Omental fat pad (tissue), 3 donors: ENCODE measurements at regions not wholly inside any gene's neighbourhood (a gene's known extent, or its start where the extent isn't known, plus 50 kb on each side); places are given as distances from the start of the nearest gene placed in this dataset.

Source experiments
- ATAC-seq: fragments of 150-250 bp; one replicate; pipeline ENCODE4 v1.9.1; 2016; ENCODE audit warnings: mild to moderate bottlenecking, moderate library complexity; ENCODE audit not compliant: low FRiP score
- DNase-seq: peaks from one replicate; pipeline ENCODE4 v3.0.0-alpha.2; 2019; ENCODE audit warnings: low spot score
- TF ChIP-seq, protein P1 (sequence below), 3 donors: fragments of 450-650 bp; IDR thresholded peaks; one replicate each; pipeline ENCODE4 v1.5.1; 2016 to 2017; ENCODE audit warnings: antibody characterized with exemption in 3 of 3, mild to moderate bottlenecking in 3 of 3, moderate library complexity in 2 of 3

DNA sequence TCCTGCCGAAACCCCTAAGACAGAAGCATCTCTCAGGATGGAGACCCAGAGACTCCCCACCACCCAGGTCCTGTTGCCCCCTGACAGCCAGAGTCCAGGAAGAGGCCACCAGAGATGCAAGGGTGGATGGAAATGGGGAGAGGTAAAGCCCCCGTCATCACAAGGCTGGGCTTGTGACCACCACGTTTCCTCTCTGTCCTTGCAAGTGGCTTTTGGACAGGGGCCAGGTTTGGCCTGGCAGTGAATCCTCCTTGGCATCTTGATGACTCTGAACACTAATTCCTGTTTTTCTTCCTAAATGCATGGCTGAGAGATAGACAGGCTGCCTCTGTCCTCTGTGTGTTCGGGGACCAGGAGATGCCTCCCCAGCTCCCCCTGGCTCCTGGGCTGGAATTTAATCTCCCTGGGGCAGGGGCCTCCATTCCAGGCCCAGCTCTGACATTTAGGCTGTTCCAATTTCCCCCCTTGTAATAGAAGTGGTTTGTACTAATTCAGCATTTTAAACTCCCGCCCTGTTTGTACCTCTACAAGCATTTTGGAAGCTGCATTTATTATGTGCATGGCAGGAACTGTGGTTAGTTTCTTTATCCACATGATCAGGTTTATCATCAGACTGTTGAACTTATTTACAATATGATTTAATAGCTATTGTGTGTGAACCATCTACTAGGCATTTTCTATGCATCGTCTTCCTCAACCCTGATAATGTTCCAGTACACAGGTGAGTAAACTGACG, 116.1 kb upstream of the IRX6 start:
- no peak for ATAC-seq
- TF ChIP-seq, protein P1, sequence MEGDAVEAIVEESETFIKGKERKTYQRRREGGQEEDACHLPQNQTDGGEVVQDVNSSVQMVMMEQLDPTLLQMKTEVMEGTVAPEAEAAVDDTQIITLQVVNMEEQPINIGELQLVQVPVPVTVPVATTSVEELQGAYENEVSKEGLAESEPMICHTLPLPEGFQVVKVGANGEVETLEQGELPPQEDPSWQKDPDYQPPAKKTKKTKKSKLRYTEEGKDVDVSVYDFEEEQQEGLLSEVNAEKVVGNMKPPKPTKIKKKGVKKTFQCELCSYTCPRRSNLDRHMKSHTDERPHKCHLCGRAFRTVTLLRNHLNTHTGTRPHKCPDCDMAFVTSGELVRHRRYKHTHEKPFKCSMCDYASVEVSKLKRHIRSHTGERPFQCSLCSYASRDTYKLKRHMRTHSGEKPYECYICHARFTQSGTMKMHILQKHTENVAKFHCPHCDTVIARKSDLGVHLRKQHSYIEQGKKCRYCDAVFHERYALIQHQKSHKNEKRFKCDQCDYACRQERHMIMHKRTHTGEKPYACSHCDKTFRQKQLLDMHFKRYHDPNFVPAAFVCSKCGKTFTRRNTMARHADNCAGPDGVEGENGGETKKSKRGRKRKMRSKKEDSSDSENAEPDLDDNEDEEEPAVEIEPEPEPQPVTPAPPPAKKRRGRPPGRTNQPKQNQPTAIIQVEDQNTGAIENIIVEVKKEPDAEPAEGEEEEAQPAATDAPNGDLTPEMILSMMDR (IDR thresholded peaks at IDR 0.05) = no peak
- no peak for DNase-seq

DNA sequence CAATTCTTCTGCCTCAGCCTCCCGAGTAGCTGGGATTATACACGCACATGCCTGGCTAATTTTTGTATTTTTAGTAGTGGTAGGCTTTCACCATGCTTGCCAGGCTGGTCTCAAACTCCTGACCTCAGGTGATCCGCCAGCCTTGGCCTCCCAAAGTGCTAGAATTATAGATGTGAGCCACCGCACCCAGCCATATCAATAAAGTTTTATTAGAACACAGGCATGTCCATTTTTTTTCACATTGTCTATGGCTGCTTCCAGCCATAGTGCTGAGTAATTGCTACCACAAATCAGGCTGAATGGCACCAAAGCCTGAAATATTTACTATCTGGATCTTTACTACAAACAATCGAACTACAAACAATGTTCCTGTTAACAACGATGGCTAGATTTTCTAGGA, 114.4 kb upstream of the IRX6 start:
- DNase-seq (no peak), ATAC-seq (no peak)
- TF ChIP-seq, protein P1 (IDR thresholded peaks at IDR 0.05) = no peak

GRCh38 chr16:55212791-55213190, 111.2 kb upstream of the IRX6 start:
- ATAC-seq = no peak
- TF ChIP-seq, protein P1 (IDR thresholded peaks at IDR 0.05) = no peak
- no peak for DNase-seq

DNA sequence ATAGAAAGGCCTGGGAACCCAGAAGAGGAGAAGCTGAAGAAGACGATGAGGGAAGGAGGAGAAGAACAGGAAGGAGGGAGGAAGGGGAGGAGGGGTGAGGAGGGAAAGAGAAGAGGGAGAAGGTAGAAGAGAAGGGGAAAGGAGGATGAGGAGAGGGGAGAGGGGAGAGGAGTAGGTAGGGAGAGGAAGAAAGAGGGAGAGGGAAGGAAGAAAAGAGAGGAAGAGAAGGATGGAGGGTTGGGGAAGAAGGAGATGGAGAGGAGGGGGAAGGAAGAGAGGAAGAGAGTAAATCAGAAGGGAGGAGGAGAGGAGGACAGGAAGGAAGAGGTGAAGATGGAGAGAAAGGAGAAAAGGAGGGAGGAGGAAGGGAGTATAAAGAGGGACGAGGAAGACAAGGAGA, 109.6 kb upstream of the IRX6 start:
- TF ChIP-seq, protein P1 (IDR thresholded peaks at IDR 0.05) = no peak
- no peak for DNase-seq
- no peak for ATAC-seq

DNA sequence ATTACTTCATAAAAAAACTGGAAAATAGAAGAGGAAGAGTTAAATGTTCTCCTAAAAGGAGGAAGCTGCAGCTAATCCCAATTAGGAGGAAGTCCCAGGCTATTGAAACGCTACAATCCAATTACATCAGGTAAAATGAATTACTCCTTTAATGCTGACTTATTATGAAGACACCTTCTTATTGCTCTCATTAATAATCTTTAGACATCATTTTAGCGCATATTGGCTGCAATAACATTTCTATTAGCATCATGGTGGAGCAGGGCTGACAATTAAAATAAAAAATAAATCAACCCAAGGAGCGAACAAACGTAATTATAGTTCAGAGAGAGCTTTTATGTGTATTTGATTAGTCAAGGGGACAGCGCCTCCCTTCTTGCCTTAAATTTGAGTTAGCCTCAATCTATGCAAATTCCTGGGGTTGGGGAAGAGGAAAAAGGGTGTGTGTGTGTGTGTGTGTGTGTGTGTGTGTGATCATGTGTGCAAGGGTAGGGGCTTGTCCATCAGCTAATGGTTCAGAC, 109.0 kb upstream of the IRX6 start:
- TF ChIP-seq, protein P1 (IDR thresholded peaks at IDR 0.05) = no peak
- DNase-seq (no peak), ATAC-seq (no peak)

DNA sequence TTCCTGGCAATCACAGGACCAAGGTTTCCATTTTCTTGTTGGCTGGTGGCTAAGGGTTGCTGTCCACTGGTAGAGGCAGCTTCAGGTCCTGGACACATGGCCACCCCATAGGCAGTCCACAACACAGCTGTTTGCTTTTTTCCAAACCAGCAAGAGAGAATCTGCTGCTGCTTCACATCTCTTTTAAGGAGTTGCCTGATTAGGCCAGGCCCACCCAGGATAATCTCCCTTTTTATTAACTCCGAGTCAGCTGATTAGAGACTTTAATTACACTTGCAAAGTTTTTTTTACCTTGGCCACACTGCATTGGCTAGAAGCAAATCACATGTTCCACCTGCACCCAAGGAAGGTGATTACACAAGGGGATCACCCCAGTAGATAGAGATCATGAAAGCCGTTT, 106.6 kb upstream of the IRX6 start:
- DNase-seq (no peak), ATAC-seq (no peak)
- TF ChIP-seq, protein P1 (IDR thresholded peaks at IDR 0.05) = no peak

GRCh38 chr16:55221836-55222235, 102.2 kb upstream of the IRX6 start:
- TF ChIP-seq, protein P1 (IDR thresholded peaks at IDR 0.05) = no peak
- ATAC-seq = no peak
- DNase-seq = no peak
